ENCODE measurements at regions not wholly inside any gene's neighbourhood (a gene's known extent, or its start where the extent isn't known, plus 50 kb on each side); places are given as distances from the start of the nearest gene placed in this dataset.

DNA sequence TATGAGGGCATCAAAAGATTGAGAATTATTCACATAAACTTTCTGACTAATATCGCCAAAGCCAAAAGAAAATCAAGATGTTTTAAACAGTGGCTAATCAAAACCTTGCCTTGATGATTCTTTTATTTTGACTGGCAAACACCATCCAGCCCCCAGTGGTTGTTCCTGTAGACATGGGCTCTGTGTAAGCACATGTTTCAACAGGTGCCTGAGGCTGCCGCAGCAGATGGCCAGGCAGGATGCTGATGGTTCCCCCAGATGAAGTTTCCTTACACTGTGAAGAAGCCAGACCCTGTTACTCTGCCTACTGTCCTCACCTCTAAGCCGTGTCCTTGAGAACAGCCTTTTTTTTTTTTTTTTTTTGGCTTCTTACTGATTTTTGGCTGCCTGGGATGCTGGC lies 146.5 kb downstream of the RAB11FIP2 start:
- ChIA-PET CTCF (no interaction called here), POLR2A (no interaction called here)
- no peak for DNase-seq (ENCODE audit: low read depth, low spot score)
- no peak for TF ChIP-seq CTCF (IDR thresholded peaks at IDR 0.05; ENCODE audit: insufficient read depth, low read length, missing control alignments)
- no peak overlapping the region for H3K4me3 ChIP-seq (ENCODE audit: low read depth, low read length)

DNA sequence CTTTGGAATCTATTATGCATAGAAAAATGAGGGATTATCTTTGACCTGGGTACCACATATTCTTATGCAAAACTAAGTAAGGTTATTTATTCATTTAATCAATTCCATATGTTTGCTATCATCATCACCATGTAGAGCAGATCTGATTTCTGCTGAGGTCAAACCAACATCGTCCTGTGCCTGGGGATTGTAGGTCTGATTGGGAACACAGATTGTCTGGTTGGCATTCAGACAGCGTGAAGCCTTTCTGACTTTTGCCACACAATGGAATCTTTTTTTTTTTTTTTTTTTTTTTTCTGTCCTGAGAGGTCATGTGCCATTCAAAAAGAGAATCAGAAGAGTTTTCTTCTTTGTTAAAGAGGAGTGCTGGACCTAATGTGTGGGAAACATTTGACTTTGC lies 142.9 kb downstream of the RAB11FIP2 start:
- DNase-seq (ENCODE audit: low read depth, low spot score) = no peak
- no peak overlapping the region for H3K4me3 ChIP-seq (ENCODE audit: low read depth, low read length)
- POLR2A ChIA-PET = no interaction called here
- CTCF ChIA-PET = no interaction called here
- TF ChIP-seq CTCF (IDR thresholded peaks at IDR 0.05; ENCODE audit: insufficient read depth, low read length, missing control alignments) = no peak

DNA sequence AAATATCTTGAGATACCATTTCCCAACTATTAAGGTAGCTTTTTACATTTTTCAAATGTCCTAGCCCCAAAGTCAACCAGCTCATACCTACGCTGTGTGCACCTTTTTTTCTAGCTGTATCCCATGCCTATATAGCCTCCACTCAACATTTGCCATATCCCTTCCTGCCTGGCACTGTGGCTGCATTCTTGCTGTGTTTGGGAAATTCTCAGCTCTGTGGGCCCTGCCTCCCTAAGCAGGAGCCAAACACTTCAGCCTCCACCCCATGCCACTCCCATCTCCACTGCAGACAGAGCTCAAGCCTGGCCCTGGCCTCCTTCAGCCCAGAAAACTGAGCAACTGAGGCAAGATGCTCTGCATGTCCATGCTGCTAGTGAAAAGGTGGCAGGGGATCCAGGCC lies 141.3 kb downstream of the RAB11FIP2 start:
- POLR2A ChIA-PET = no interaction called here
- H3K4me3 ChIP-seq (ENCODE audit: low read depth, low read length) = no peak overlapping the region
- no peak for TF ChIP-seq CTCF (IDR thresholded peaks at IDR 0.05; ENCODE audit: insufficient read depth, low read length, missing control alignments)
- no peak for DNase-seq (ENCODE audit: low read depth, low spot score)
- CTCF ChIA-PET = no interaction called here

- POLR2A ChIA-PET = no interaction called here
- TF ChIP-seq CTCF (IDR thresholded peaks at IDR 0.05; ENCODE audit: insufficient read depth, low read length, missing control alignments) = no peak
- CTCF ChIA-PET = no interaction called here
- DNase-seq (ENCODE audit: low read depth, low spot score) = no peak
- no peak overlapping the region for H3K4me3 ChIP-seq (ENCODE audit: low read depth, low read length)
Measured at GRCh38 chr10:117911684-117912083, 135.1 kb downstream of the RAB11FIP2 start.

DNA sequence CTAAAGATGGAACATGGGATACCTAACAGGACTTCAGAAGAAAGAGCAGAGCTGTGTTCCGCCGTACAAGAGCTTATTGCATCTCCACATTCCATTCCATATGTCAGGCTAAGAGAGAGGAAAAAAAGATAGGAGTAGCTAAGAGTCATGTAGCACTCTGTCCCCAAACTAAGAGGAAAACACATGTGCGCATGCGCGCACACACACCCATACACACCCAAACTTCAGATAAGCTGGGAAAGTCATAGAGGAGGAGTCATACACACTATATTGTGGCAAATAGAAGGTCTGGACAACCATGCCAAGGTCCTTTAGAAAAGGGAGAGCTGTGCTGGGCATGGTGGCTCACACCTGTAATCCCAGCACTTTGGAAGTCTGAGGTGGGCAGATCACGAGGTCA lies 132.4 kb downstream of the RAB11FIP2 start:
- ChIA-PET CTCF (no interaction called here), POLR2A (no interaction called here)
- no peak for TF ChIP-seq CTCF (IDR thresholded peaks at IDR 0.05; ENCODE audit: insufficient read depth, low read length, missing control alignments)
- H3K4me3 ChIP-seq (ENCODE audit: low read depth, low read length) = no peak overlapping the region
- DNase-seq (ENCODE audit: low read depth, low spot score) = no peak

DNA sequence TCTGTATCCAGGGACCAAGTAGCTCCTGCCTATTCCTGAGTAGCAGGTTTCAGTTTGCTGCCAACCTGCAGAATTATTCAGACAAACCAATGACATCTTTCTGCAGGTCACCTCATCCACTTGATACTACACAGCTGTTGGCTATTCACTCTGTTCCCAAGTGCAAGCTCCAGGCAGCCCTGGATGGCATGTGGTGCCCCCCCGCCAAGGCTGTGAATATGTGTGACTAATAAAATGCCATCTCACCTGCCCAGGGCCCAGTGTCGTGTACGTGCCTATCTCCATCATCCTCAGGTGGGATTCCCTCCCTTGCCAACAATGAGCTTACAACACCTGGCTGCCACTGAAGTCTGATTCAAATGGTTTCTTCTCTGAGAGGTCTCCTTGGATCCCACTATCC lies 125.8 kb downstream of the RAB11FIP2 start:
- DNase-seq (ENCODE audit: low read depth, low spot score) = no peak
- POLR2A ChIA-PET = no interaction called here
- no peak for TF ChIP-seq CTCF (IDR thresholded peaks at IDR 0.05; ENCODE audit: insufficient read depth, low read length, missing control alignments)
- CTCF ChIA-PET = no interaction called here
- no peak overlapping the region for H3K4me3 ChIP-seq (ENCODE audit: low read depth, low read length)

Data from AG04449 (cell line).